Breast epithelium (tissue), 4 donors: ENCODE measurements at regions not wholly inside any gene's neighbourhood (a gene's known extent, or its start where the extent isn't known, plus 50 kb on each side); places are given as distances from the start of the nearest gene placed in this dataset.

Experiments
- DNase-seq, 2 donors: peaks; one replicate each; pipeline ENCODE4 v3.0.0-alpha.2; 2019; ENCODE audit warnings: low spot score in 2 of 2
- H3K27ac ChIP-seq, 2 donors: fragments of 200-600 bp; sonication (generic) in 1 of 2; one replicate each; pipeline ENCODE4 v1.5.1; 2016 to 2019; ENCODE audit warnings: mild to moderate bottlenecking in 1 of 2
- H3K27me3 ChIP-seq, 2 donors: fragments of 200-600 bp; sonication (generic) in 1 of 2; one replicate each; pipeline versions ENCODE4 v1.5.1 to v1.6.0; 2017 to 2019; ENCODE audit warnings: control low read depth in 1 of 2, mild to moderate bottlenecking in 1 of 2
- H3K36me3 ChIP-seq: fragments of 200-600 bp; one replicate; pipeline ENCODE4 v1.5.1; 2019
- H3K4me1 ChIP-seq, 2 donors: fragments of 200-600 bp; sonication (generic); one replicate each; pipeline ENCODE4 v1.5.1; 2016 to 2019; ENCODE audit warnings: control low read depth in 1 of 2
- H3K4me3 ChIP-seq, 3 donors: fragments of 200-600 bp; sonication (generic); 1 replicate in 2 of 3; 2 replicates in 1 of 3; pipeline ENCODE4 v1.5.1; 2016 to 2019; ENCODE audit warnings: mild to moderate bottlenecking in 3 of 3, moderate library complexity in 2 of 3
- H3K9me3 ChIP-seq, 2 donors: fragments of 200-600 bp; sonication (generic) in 1 of 2; one replicate each; pipeline ENCODE4 v1.5.1; 2016 to 2019; ENCODE audit warnings: control low read depth in 1 of 2
- CTCF ChIP-seq, 3 donors: fragments of 450-650 bp; IDR thresholded peaks; one replicate each; pipeline ENCODE4 v1.5.1; 2016 to 2017; ENCODE audit warnings: antibody characterized with exemption in 3 of 3, mild to moderate bottlenecking in 3 of 3, moderate library complexity in 3 of 3
- POLR2A ChIP-seq: fragments of 450-650 bp; IDR thresholded peaks from one replicate; pipeline ENCODE4 v1.6.1; 2016; ENCODE audit warnings: antibody characterized with exemption, mild to moderate bottlenecking, moderate library complexity
- POLR2AphosphoS5 ChIP-seq, 3 donors: sonication (generic); formaldehyde crosslinking; IDR thresholded peaks; one replicate each; pipeline ENCODE4 v1.6.1; 2017; ENCODE audit warnings: antibody characterized with exemption in 3 of 3
- intact Hi-C: fragments of 100-400 bp; cut with DNase I; formaldehyde crosslinking; loops from one replicate; pipeline ENCODE4 v1.15.1; 2023; ENCODE audit warnings: low total_unique reads

DNA sequence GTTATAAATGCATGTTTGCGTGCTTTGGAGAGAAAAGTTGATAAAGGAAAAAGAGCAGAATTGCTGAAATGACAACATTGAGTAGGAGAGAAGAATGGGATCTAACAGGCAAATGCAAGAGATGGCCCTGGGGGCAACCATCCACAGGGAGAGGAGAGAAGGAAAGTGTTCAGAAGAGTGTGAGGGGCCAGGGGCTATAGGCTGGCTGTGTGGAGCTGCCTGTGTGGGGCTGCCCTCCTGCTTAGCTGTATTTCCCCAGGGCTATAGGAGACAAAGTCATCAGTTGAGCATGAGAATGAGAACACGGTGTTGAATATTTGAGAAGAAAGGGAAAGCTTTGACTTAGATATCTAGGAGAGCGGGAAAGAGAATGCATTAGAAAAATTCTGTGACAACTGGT, 572.0 kb downstream of the SOX11 start:
- Histone ChIP-seq H3K36me3 (no peaks in the 10 kb centered on the region), H3K27ac (no peak overlapping the region), H3K9me3 (no peaks in the 10 kb centered on the region), H3K4me1 (no peaks in the 10 kb centered on the region), H3K4me3 (no peak overlapping the region), H3K27me3 (no peaks in the 10 kb centered on the region)
- DNase-seq, result no peak
- TF ChIP-seq POLR2AphosphoS5 (IDR thresholded peaks at IDR 0.05) (no peak), POLR2A (no peak), CTCF (IDR thresholded peaks at IDR 0.05) (no peak)
- intact Hi-C loops, result no loop called here

DNA sequence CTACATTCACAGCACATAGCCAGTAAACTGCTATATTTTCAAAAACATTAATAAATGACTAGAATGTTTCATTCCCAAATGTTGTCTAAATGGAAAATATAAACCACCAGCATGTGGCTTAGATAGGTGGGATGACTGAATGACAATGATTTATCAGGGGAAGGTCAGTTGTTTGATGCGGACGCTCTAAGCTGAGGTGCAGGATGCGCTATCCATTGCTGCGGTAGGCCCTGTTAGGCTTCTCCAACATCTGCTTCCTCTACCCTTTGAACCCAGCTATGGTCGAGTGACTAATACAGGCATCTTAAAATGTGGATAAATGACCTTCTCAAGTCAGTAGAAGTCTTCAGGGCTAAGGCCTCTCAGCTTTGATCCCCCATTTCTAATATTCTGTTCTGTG, 584.2 kb downstream of the CMPK2 start:
- no peak for DNase-seq
- no peak overlapping the region for H3K4me3 ChIP-seq
- intact Hi-C loops, result loop anchor here (10.0 kb wide), 1 partner anchor 147 kb away; no protein-coding TSS in a partner anchor
- H3K4me1 ChIP-seq, result no peaks in the 10 kb centered on the region
- H3K27me3 ChIP-seq, result no peaks in the 10 kb centered on the region
- no peak overlapping the region for H3K27ac ChIP-seq
- no peak for TF ChIP-seq POLR2A
- TF ChIP-seq CTCF (IDR thresholded peaks at IDR 0.05), result no peak
- TF ChIP-seq POLR2AphosphoS5 (IDR thresholded peaks at IDR 0.05), result no peak
- no peaks in the 10 kb centered on the region for H3K9me3 ChIP-seq
- H3K36me3 ChIP-seq, result no peaks in the 10 kb centered on the region

GRCh38 chr2:6283259-6283658, 582.4 kb downstream of the CMPK2 start:
- intact Hi-C loops, result loop anchor here (10.0 kb wide), 1 partner anchor 148 kb away; no protein-coding TSS in a partner anchor
- no peak overlapping the region for H3K4me3 ChIP-seq
- H3K27ac ChIP-seq, result no peak overlapping the region

GRCh38 chr2:6287406-6287805, 578.3 kb downstream of the CMPK2 start:
- intact Hi-C loops, result loop anchor here (10.0 kb wide), 1 partner anchor 153 kb away; no protein-coding TSS in a partner anchor
- Histone ChIP-seq H3K9me3 (no peaks in the 10 kb centered on the region), H3K4me1 (no peaks in the 10 kb centered on the region), H3K4me3 (no peak overlapping the region), H3K27me3 (no peaks in the 10 kb centered on the region), H3K36me3 (no peaks in the 10 kb centered on the region), H3K27ac (no peak overlapping the region)
- TF ChIP-seq POLR2AphosphoS5 (IDR thresholded peaks at IDR 0.05), result no peak
- DNase-seq, result no peak

More at GRCh38 chr2:6283259-6283658, 582.4 kb downstream of the CMPK2 start:
- no peak for DNase-seq
- Histone ChIP-seq H3K9me3 (no peaks in the 10 kb centered on the region), H3K36me3 (no peaks in the 10 kb centered on the region), H3K4me1 (no peaks in the 10 kb centered on the region), H3K27me3 (no peaks in the 10 kb centered on the region)
- TF ChIP-seq POLR2A (no peak), POLR2AphosphoS5 (IDR thresholded peaks at IDR 0.05) (no peak), CTCF (IDR thresholded peaks at IDR 0.05) (no peak)

- H3K27ac ChIP-seq, result no peak overlapping the region
- no peak for DNase-seq
- TF ChIP-seq POLR2A, result no peak
- TF ChIP-seq POLR2AphosphoS5 (IDR thresholded peaks at IDR 0.05), result no peak
- no peak for TF ChIP-seq CTCF (IDR thresholded peaks at IDR 0.05)
- H3K4me1 ChIP-seq, result no peaks in the 10 kb centered on the region
- no peaks in the 10 kb centered on the region for H3K27me3 ChIP-seq
- intact Hi-C loops, result loop anchor here (10.0 kb wide), 1 partner anchor 154 kb away; no protein-coding TSS in a partner anchor
- H3K36me3 ChIP-seq, result no peaks in the 10 kb centered on the region
- H3K4me3 ChIP-seq, result no peak overlapping the region
- no peaks in the 10 kb centered on the region for H3K9me3 ChIP-seq
Measured at GRCh38 chr2:6288791-6289190, 576.9 kb downstream of the CMPK2 start.
